T follicular helper cell (primary cell): ENCODE measurements at regions not wholly inside any gene's neighbourhood (a gene's known extent, or its start where the extent isn't known, plus 50 kb on each side); places are given as distances from the start of the nearest gene placed in this dataset.

Experiments
- DNase-seq: peaks from one replicate; pipeline ENCODE4 v3.0.0-alpha.2; 2020; ENCODE audit warnings: low read depth

GRCh38 chr13:72534951-72535640 lies 192.3 kb downstream of the MZT1 start:
- no peak for DNase-seq

- DNase-seq = no peak
These were observed 197.0 kb downstream of the MZT1 start for GRCh38 chr13:72530471-72530870.

GRCh38 chr13:72527333-72527732 lies 200.1 kb downstream of the MZT1 start:
- no peak for DNase-seq

GRCh38 chr13:72523593-72523992 lies 203.8 kb downstream of the MZT1 start:
- no peak for DNase-seq

- DNase-seq = no peak
These were observed 204.4 kb downstream of the MZT1 start for GRCh38 chr13:72523049-72523448.

GRCh38 chr13:72521940-72522661 lies 205.3 kb downstream of the MZT1 start:
- DNase-seq = no peak

- DNase-seq = no peak
These were observed 213.3 kb downstream of the MZT1 start for GRCh38 chr13:72514146-72514545.

GRCh38 chr13:72508392-72508791 lies 219.0 kb downstream of the MZT1 start:
- no peak for DNase-seq

GRCh38 chr13:72507416-72508199 lies 219.8 kb downstream of the MZT1 start:
- DNase-seq = no peak

- no peak for DNase-seq
These were observed 220.7 kb downstream of the MZT1 start for GRCh38 chr13:72506706-72507105.

- DNase-seq = no peak
These were observed 222.1 kb downstream of the MZT1 start for GRCh38 chr13:72505376-72505775.

GRCh38 chr13:72504131-72504841 lies 223.1 kb downstream of the MZT1 start:
- DNase-seq = no peak

- no peak for DNase-seq
These were observed 226.6 kb downstream of the MZT1 start for GRCh38 chr13:72500851-72501250.

GRCh38 chr13:72495681-72496080 lies 231.7 kb downstream of the MZT1 start:
- DNase-seq = no peak

GRCh38 chr13:72489751-72490150 lies 237.7 kb downstream of the MZT1 start:
- DNase-seq = no peak

GRCh38 chr13:72473321-72473720 lies 254.1 kb downstream of the MZT1 start:
- no peak for DNase-seq

GRCh38 chr13:72469906-72470305 lies 257.5 kb downstream of the MZT1 start:
- no peak for DNase-seq

- no peak for DNase-seq
These were observed 263.9 kb downstream of the MZT1 start for GRCh38 chr13:72463561-72463960.

- DNase-seq = no peak
These were observed 264.7 kb downstream of the MZT1 start for GRCh38 chr13:72462726-72463125.

- DNase-seq = no peak
These were observed 265.3 kb downstream of the MZT1 start for GRCh38 chr13:72462166-72462565.

- no peak for DNase-seq
These were observed 268.7 kb downstream of the MZT1 start for GRCh38 chr13:72458701-72459100.

GRCh38 chr13:72457151-72457550 lies 270.3 kb downstream of the MZT1 start:
- no peak for DNase-seq
